ENCODE measurements at regions not wholly inside any gene's neighbourhood (a gene's known extent, or its start where the extent isn't known, plus 50 kb on each side); places are given as distances from the start of the nearest gene placed in this dataset.

GRCh38 chr6:175680-176079, 116.6 kb upstream of the DUSP22 start:
- H3K79me2 ChIP-seq (ENCODE audit: insufficient read depth, low read length), result no peaks in the 10 kb centered on the region
- H3K36me3 ChIP-seq (ENCODE audit: control insufficient read depth in 1 of 2, insufficient read depth in 2 of 2, low read length in 2 of 2), result no peaks in the 10 kb centered on the region
- no peak overlapping the region for H3K4me2 ChIP-seq (ENCODE audit: low read length)
- no peak for DNase-seq (ENCODE audit: low read depth, low spot score)
- no peak overlapping the region for H3K27ac ChIP-seq (ENCODE audit: low read depth, low read length)
- TF ChIP-seq YY1 (IDR thresholded peaks at IDR 0.05; ENCODE audit: extremely low read depth, insufficient replicate concordance, low read depth, low read length) (no peak), EGR1 (IDR thresholded peaks at IDR 0.05; ENCODE audit: low read depth) (no peak), ZNF274 (IDR thresholded peaks at IDR 0.05; ENCODE audit: low read depth, low read length) (no peak), REST (IDR thresholded peaks at IDR 0.05; ENCODE audit: low read depth) (no peak), CBX3 (IDR thresholded peaks at IDR 0.05; ENCODE audit: low read depth) (no peak)
- no peaks in the 10 kb centered on the region for H3K27me3 ChIP-seq (ENCODE audit: insufficient read depth, low read length)
- no peaks in the 10 kb centered on the region for H3K9me3 ChIP-seq (ENCODE audit: control insufficient read depth in 1 of 2, insufficient read depth in 1 of 2, low read depth in 1 of 2, low read length in 2 of 2)
- H2AFZ ChIP-seq (ENCODE audit: low read depth, low read length, poor library complexity, severe bottlenecking), result no peak overlapping the region
- ChIA-PET RAD21 (ENCODE audit: low non-redundant PET in 1 of 2, low total read pairs in 2 of 2, uncharacterized antibody in 2 of 2, unreplicated experiment in 2 of 2) (no interaction called here), POLR2A (no interaction called here), CTCF (no interaction called here)
- H3K4me1 ChIP-seq (ENCODE audit: control insufficient read depth in 1 of 2, insufficient read depth in 2 of 2, low read length in 2 of 2), result no peaks in the 10 kb centered on the region
- H3K9me2 ChIP-seq (ENCODE audit: insufficient read depth), result no peaks in the 10 kb centered on the region
- BruUV-seq (replicated peaks), result no TSS peak
- H4K20me1 ChIP-seq (ENCODE audit: insufficient read depth), result no peaks in the 10 kb centered on the region
- H3K9ac ChIP-seq (ENCODE audit: low read length), result no peak overlapping the region
- ATAC-seq, result no peak
- intact Hi-C loops (cut with micrococcal nuclease), result no loop called here
- no peak overlapping the region for H3K4me3 ChIP-seq (replicated peaks in 1 of 2; ENCODE audit: low read depth in 1 of 2, low read length in 2 of 2)

- no peak overlapping the region for H3K4me2 ChIP-seq (ENCODE audit: low read length)
- RAD21 ChIA-PET (ENCODE audit: low non-redundant PET in 1 of 2, low total read pairs in 2 of 2, uncharacterized antibody in 2 of 2, unreplicated experiment in 2 of 2), result no interaction called here
- H4K20me1 ChIP-seq (ENCODE audit: insufficient read depth), result no peaks in the 10 kb centered on the region
- H3K27me3 ChIP-seq (ENCODE audit: insufficient read depth, low read length), result no peaks in the 10 kb centered on the region
- H3K36me3 ChIP-seq (ENCODE audit: control insufficient read depth in 1 of 2, insufficient read depth in 2 of 2, low read length in 2 of 2), result no peaks in the 10 kb centered on the region
- H3K9me2 ChIP-seq (ENCODE audit: insufficient read depth), result no peaks in the 10 kb centered on the region
- intact Hi-C loops (cut with micrococcal nuclease), result no loop called here
- TF ChIP-seq SIN3A (IDR thresholded peaks at IDR 0.05; ENCODE audit: low read depth) (no peak), FOSL1 (IDR thresholded peaks at IDR 0.05; ENCODE audit: low read depth) (no peak), CTCF (IDR thresholded peaks at IDR 0.05 in 2 of 3, conservative IDR thresholded peaks at IDR 0.05 in 1 of 3; ENCODE audit: borderline replicate concordance in 1 of 3, insufficient read depth in 1 of 3, low read depth in 2 of 3, low read length in 2 of 3) (no peak), POLR2AphosphoS5 (IDR thresholded peaks at IDR 0.05; ENCODE audit: low read depth, low read length) (no peak), SP1 (IDR thresholded peaks at IDR 0.05; ENCODE audit: low read depth) (no peak), POLR2A (IDR thresholded peaks at IDR 0.05; ENCODE audit: borderline replicate concordance, extremely low read depth, insufficient read depth, insufficient read length) (no peak)
- POLR2A ChIA-PET, result no interaction called here
- H3K9me3 ChIP-seq (ENCODE audit: control insufficient read depth in 1 of 2, insufficient read depth in 1 of 2, low read depth in 1 of 2, low read length in 2 of 2), result no peaks in the 10 kb centered on the region
- DNase-seq (ENCODE audit: low read depth, low spot score) (no peak), ATAC-seq (no peak)
- CTCF ChIA-PET, result no interaction called here
- H3K27ac ChIP-seq (ENCODE audit: low read depth, low read length), result no peak overlapping the region
- H3K9ac ChIP-seq (ENCODE audit: low read length), result no peak overlapping the region
- BruUV-seq (replicated peaks), result no TSS peak
- H3K4me1 ChIP-seq (ENCODE audit: control insufficient read depth in 1 of 2, insufficient read depth in 2 of 2, low read length in 2 of 2), result no peaks in the 10 kb centered on the region
- no peak overlapping the region for H2AFZ ChIP-seq (ENCODE audit: low read depth, low read length, poor library complexity, severe bottlenecking)
- no peaks in the 10 kb centered on the region for H3K79me2 ChIP-seq (ENCODE audit: insufficient read depth, low read length)
- no peak overlapping the region for H3K4me3 ChIP-seq (replicated peaks in 1 of 2; ENCODE audit: low read depth in 1 of 2, low read length in 2 of 2)
These were observed 115.5 kb upstream of the DUSP22 start for GRCh38 chr6:176766-177165.

Measured in HCT116 (cell line).